Stimulated activated CD4-positive, alpha-beta T cell treated with anti-CD3 and anti-CD28 coated beads, Interleukin-1b, Interleukin-23, amount 100 ng/mL, for 48 hours (primary cell): ENCODE measurements at regions not wholly inside any gene's neighbourhood (a gene's known extent, or its start where the extent isn't known, plus 50 kb on each side); places are given as distances from the start of the nearest gene placed in this dataset.
"Not testable (repeated sequence)": the region's sequence is repeated elsewhere in the genome, so short reads cannot be mapped to it uniquely, and the experiment has no call there.

Experiments
- DNase-seq: peaks from one replicate; pipeline ENCODE4 v3.0.0-alpha.2; 2020

- no peak for DNase-seq
Observed at GRCh38 chr18:57951999-57952774, 91.8 kb upstream of the NEDD4L start.

- DNase-seq: no peak
Observed at GRCh38 chr18:57951117-57951796, 92.8 kb upstream of the NEDD4L start.

- DNase-seq: no peak
Observed at GRCh38 chr18:57950542-57950941, 93.5 kb upstream of the NEDD4L start.

- not testable (repeated sequence) for DNase-seq
Observed at GRCh38 chr18:57949335-57949734, 94.7 kb upstream of the NEDD4L start.

GRCh38 chr18:57947117-57947516, 96.9 kb upstream of the NEDD4L start:
- no peak for DNase-seq

- no peak for DNase-seq
Observed at GRCh38 chr18:57943723-57944122, 100.3 kb upstream of the NEDD4L start.

GRCh38 chr18:57942493-57942892, 101.5 kb upstream of the NEDD4L start:
- no peak for DNase-seq

- no peak for DNase-seq
Observed at GRCh38 chr18:57941841-57942489, 102.1 kb upstream of the NEDD4L start.

- no peak for DNase-seq
Observed at GRCh38 chr18:57940166-57940660, 103.8 kb upstream of the NEDD4L start.

- DNase-seq: not testable (repeated sequence)
Observed at GRCh38 chr18:57934375-57934774, 109.7 kb upstream of the NEDD4L start.

- DNase-seq: no peak
Observed at GRCh38 chr18:57931038-57931437, 113.0 kb upstream of the NEDD4L start.

GRCh38 chr18:57930476-57930875, 113.5 kb upstream of the NEDD4L start:
- DNase-seq: no peak

GRCh38 chr18:57929922-57930321, 114.1 kb upstream of the NEDD4L start:
- DNase-seq: no peak

GRCh38 chr18:57928466-57928865, 115.6 kb upstream of the NEDD4L start:
- DNase-seq: no peak

GRCh38 chr18:57927511-57927910, 116.5 kb upstream of the NEDD4L start:
- no peak for DNase-seq

- DNase-seq: no peak
Observed at GRCh38 chr18:57925706-57926105, 118.3 kb upstream of the NEDD4L start.

- no peak for DNase-seq
Observed at GRCh38 chr18:57923611-57924010, 120.4 kb upstream of the NEDD4L start.

- DNase-seq: no peak
Observed at GRCh38 chr18:57922885-57923284, 119.8 kb upstream of the ATP8B1 start.

GRCh38 chr18:57921708-57922107, 118.6 kb upstream of the ATP8B1 start:
- DNase-seq: peak; percentile 21

- DNase-seq: no peak
Observed at GRCh38 chr18:57920036-57920435, 116.9 kb upstream of the ATP8B1 start.

GRCh38 chr18:57918601-57919000, 115.5 kb upstream of the ATP8B1 start:
- no peak for DNase-seq

GRCh38 chr18:57916684-57917083, 113.6 kb upstream of the ATP8B1 start:
- DNase-seq: no peak

GRCh38 chr18:57915865-57916582, 112.9 kb upstream of the ATP8B1 start:
- DNase-seq: no peak
